GM06990 (cell line): ENCODE measurements at regions not wholly inside any gene's neighbourhood (a gene's known extent, or its start where the extent isn't known, plus 50 kb on each side); places are given as distances from the start of the nearest gene placed in this dataset.
"Not testable (repeated sequence)": the region's sequence is repeated elsewhere in the genome, so short reads cannot be mapped to it uniquely, and the experiment has no call there.

Experiments
- DNase-seq: peaks from one replicate; pipeline ENCODE4 v3.0.0-alpha.2; 2011; ENCODE audit not compliant: insufficient read length; ENCODE audit errors: extremely low read depth
- H3K27me3 ChIP-seq: replicated peaks from 2 replicates; pipeline ENCODE4 v1.6.0; 2011; ENCODE audit warnings: low read length; ENCODE audit not compliant: control insufficient read depth, insufficient read depth
- H3K36me3 ChIP-seq: 2 replicates; pipeline ENCODE4 v1.5.1; 2011; ENCODE audit warnings: low read length; ENCODE audit not compliant: control insufficient read depth, insufficient read depth
- H3K4me3 ChIP-seq: replicated peaks from 2 replicates; pipeline ENCODE4 v1.5.1; 2011; ENCODE audit warnings: low read depth, mild to moderate bottlenecking, control low read depth, low read length
- CTCF ChIP-seq: IDR thresholded peaks from 2 replicates; pipeline ENCODE4 v1.5.1; 2011; ENCODE audit warnings: low read length, control low read depth, mild to moderate bottlenecking, inconsistent platforms; ENCODE audit not compliant: insufficient read depth, poor library complexity, severe bottlenecking

GRCh38 chr21:24552491-24552890 is 1054.8 kb downstream of the MRPL39 start:
- no peak for TF ChIP-seq CTCF
- Histone ChIP-seq H3K4me3 (no peak overlapping the region), H3K27me3 (no peaks in the 10 kb centered on the region), H3K36me3 (no peaks in the 10 kb centered on the region)
- no peak for DNase-seq

- no peak for TF ChIP-seq CTCF
- no peak for DNase-seq
- Histone ChIP-seq H3K36me3 (no peaks in the 10 kb centered on the region), H3K27me3 (no peaks in the 10 kb centered on the region), H3K4me3 (no peak overlapping the region)
Measured at GRCh38 chr21:24545807-24546361, 1061.4 kb downstream of the MRPL39 start.

- Histone ChIP-seq H3K27me3 (no peaks in the 10 kb centered on the region), H3K36me3 (no peaks in the 10 kb centered on the region), H3K4me3 (no peak overlapping the region)
- no peak for DNase-seq
- peak; percentile 38 for TF ChIP-seq CTCF
Measured at GRCh38 chr21:24514081-24514733, 1093.1 kb downstream of the MRPL39 start.

GRCh38 chr21:24509131-24509530 is 1098.2 kb downstream of the MRPL39 start:
- Histone ChIP-seq H3K36me3 (no peaks in the 10 kb centered on the region), H3K27me3 (no peaks in the 10 kb centered on the region), H3K4me3 (no peak overlapping the region)
- no peak for DNase-seq
- TF ChIP-seq CTCF, result no peak

GRCh38 chr21:24486973-24487372 is 1120.3 kb downstream of the MRPL39 start:
- Histone ChIP-seq H3K27me3 (no peaks in the 10 kb centered on the region), H3K4me3 (no peak overlapping the region), H3K36me3 (no peaks in the 10 kb centered on the region)
- no peak for DNase-seq
- no peak for TF ChIP-seq CTCF

- H3K27me3 ChIP-seq, DNase-seq: not testable (repeated sequence)
Measured at GRCh38 chr21:24483361-24483760, 1123.9 kb downstream of the MRPL39 start.

More at GRCh38 chr21:24483361-24483760, 1123.9 kb downstream of the MRPL39 start:
- not testable (repeated sequence) for H3K4me3 ChIP-seq, H3K36me3 ChIP-seq
